Inflammatory macrophage (primary cell): ENCODE measurements at regions not wholly inside any gene's neighbourhood (a gene's known extent, or its start where the extent isn't known, plus 50 kb on each side); places are given as distances from the start of the nearest gene placed in this dataset.
A peak's percentile ranks its signal among the peaks of the same experiment; 100 is the strongest.
"Not testable (repeated sequence)": the region's sequence is repeated elsewhere in the genome, so short reads cannot be mapped to it uniquely, and the experiment has no call there.

ENCODE experiments used
- DNase-seq, 2 donors: peaks; one replicate each; pipeline ENCODE4 v3.0.0-alpha.2; 2020 to 2022

- peak; percentile 66 to 68 for DNase-seq
These were observed 165.5 kb downstream of the EFNB1 start for GRCh38 chrX:68994135-68994890.

- no peak for DNase-seq
These were observed 164.1 kb downstream of the EFNB1 start for GRCh38 chrX:68992821-68993397.

GRCh38 chrX:68991691-68992345, 163.0 kb downstream of the EFNB1 start:
- no peak for DNase-seq

- no peak for DNase-seq
These were observed 162.1 kb downstream of the EFNB1 start for GRCh38 chrX:68990948-68991347.

- DNase-seq: no peak
These were observed 161.2 kb downstream of the EFNB1 start for GRCh38 chrX:68989865-68990606.

GRCh38 chrX:68989456-68989855, 160.6 kb downstream of the EFNB1 start:
- no peak for DNase-seq

- DNase-seq: peak in 1 of 2 donors; percentile 5
These were observed 160.0 kb downstream of the EFNB1 start for GRCh38 chrX:68988865-68989264.

- DNase-seq: no peak
These were observed 156.4 kb downstream of the EFNB1 start for GRCh38 chrX:68985135-68985755.

GRCh38 chrX:68983004-68983857, 154.4 kb downstream of the EFNB1 start:
- no peak for DNase-seq

GRCh38 chrX:68982476-68982875, 153.7 kb downstream of the EFNB1 start:
- DNase-seq: no peak

- DNase-seq: no peak
These were observed 152.2 kb downstream of the EFNB1 start for GRCh38 chrX:68980906-68981616.

GRCh38 chrX:68978655-68979054, 149.8 kb downstream of the EFNB1 start:
- no peak for DNase-seq

GRCh38 chrX:68978255-68978654, 149.4 kb downstream of the EFNB1 start:
- DNase-seq: no peak

- no peak for DNase-seq
These were observed 124.5 kb downstream of the EFNB1 start for GRCh38 chrX:68953331-68953730.

- not testable (repeated sequence) for DNase-seq
These were observed 123.3 kb downstream of the EFNB1 start for GRCh38 chrX:68951942-68952619.

GRCh38 chrX:68950937-68951336, 122.1 kb downstream of the EFNB1 start:
- DNase-seq: no peak

GRCh38 chrX:68947882-68948605, 119.2 kb downstream of the EFNB1 start:
- DNase-seq: no peak

GRCh38 chrX:68945603-68946228, 116.9 kb downstream of the EFNB1 start:
- peak in 1 of 2 donors; percentile 20 for DNase-seq

- DNase-seq: no peak
These were observed 116.3 kb downstream of the EFNB1 start for GRCh38 chrX:68945081-68945602.
